ENCODE measurements at regions not wholly inside any gene's neighbourhood (a gene's known extent, or its start where the extent isn't known, plus 50 kb on each side); places are given as distances from the start of the nearest gene placed in this dataset.
"Not testable (repeated sequence)": the region's sequence is repeated elsewhere in the genome, so short reads cannot be mapped to it uniquely, and the experiment has no call there.

DNA sequence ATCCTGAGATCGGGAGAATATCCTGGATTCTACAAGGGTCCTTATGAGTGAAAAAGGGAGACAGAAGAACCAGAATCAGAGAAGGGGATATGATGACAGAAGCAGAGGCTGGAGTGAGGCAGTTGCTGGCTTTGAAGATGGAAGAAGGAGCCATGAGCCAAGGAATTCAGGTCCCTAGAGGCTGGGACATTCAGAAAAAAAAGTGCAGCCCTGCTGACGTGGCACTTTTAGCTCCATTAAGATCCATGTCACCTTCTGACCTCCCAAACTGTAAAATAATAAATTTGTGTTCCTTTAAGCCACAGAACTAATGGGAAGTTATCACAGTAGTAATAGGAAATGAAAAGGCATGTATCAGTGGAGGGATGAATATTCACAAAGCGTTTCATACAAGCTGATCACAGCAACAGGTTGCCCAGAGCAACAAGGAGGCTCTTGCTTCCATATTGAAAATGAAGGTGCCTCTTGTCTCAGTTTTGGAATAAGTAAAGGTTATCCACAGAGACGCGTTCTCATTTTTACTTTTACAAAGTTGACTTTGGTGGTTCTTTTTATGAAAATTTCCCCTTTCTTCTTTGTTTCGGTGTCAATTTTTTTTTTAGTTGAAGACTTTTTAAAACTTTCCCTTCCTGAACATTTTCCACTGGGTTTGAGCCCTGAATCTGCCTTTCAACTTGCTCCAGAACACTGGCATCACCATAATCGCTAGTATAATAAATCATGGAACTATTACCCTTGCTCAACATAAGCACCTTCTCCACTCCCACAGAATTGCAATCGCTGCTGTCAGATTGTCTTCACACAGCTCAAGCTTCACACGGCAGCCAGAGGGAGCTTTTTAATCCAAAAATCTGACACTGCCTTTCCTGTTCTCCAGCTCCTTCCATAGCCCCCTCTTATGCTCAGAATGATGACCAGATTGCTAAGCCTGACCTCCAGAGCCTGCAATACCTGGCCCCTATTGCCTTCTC is 127.6 kb upstream of the RBPJ start:
- intact Hi-C loops (cut with DNase I), result no loop called here
- no peak for ATAC-seq
- Histone ChIP-seq H3K9me3 (no peaks in the 10 kb centered on the region), H3K4me1 (peaks cover 9% of the 10 kb centered on the region), H3K27me3 (ENCODE audit: low read depth) (no peaks in the 10 kb centered on the region), H3K4me3 (no peak overlapping the region), H3K27ac (no peak overlapping the region), H3K36me3 (no peaks in the 10 kb centered on the region)
- DNase-seq, result no peak
- TF ChIP-seq, protein P1, sequence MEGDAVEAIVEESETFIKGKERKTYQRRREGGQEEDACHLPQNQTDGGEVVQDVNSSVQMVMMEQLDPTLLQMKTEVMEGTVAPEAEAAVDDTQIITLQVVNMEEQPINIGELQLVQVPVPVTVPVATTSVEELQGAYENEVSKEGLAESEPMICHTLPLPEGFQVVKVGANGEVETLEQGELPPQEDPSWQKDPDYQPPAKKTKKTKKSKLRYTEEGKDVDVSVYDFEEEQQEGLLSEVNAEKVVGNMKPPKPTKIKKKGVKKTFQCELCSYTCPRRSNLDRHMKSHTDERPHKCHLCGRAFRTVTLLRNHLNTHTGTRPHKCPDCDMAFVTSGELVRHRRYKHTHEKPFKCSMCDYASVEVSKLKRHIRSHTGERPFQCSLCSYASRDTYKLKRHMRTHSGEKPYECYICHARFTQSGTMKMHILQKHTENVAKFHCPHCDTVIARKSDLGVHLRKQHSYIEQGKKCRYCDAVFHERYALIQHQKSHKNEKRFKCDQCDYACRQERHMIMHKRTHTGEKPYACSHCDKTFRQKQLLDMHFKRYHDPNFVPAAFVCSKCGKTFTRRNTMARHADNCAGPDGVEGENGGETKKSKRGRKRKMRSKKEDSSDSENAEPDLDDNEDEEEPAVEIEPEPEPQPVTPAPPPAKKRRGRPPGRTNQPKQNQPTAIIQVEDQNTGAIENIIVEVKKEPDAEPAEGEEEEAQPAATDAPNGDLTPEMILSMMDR (IDR thresholded peaks at IDR 0.05), result no peak

DNA sequence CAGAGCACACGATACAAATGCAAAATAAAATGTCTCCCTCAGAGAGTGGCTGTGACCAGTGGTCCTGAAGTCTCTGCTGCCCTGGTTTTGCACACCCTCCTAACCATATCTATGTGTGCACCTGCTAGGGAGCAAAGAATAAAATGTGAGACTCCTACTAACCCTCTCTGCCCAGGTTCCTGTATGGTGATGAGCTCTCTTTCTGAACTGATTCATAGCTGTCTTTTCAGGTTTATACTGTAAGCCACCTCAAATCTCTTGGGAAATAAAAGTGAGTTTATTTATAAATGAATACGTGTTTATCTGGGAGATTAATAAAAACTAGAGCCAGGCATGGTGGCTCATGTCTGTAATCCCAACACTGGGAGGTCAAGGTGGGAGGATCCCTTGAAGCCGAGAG is 126.0 kb upstream of the RBPJ start:
- TF ChIP-seq, protein P1 (IDR thresholded peaks at IDR 0.05), result no peak
- Histone ChIP-seq H3K4me1 (peaks cover 9% of the 10 kb centered on the region), H3K27ac (no peak overlapping the region), H3K27me3 (ENCODE audit: low read depth) (no peaks in the 10 kb centered on the region), H3K4me3 (no peak overlapping the region), H3K36me3 (no peaks in the 10 kb centered on the region), H3K9me3 (no peaks in the 10 kb centered on the region)
- ATAC-seq, result no peak
- no peak for DNase-seq
- intact Hi-C loops (cut with DNase I), result no loop called here

DNA sequence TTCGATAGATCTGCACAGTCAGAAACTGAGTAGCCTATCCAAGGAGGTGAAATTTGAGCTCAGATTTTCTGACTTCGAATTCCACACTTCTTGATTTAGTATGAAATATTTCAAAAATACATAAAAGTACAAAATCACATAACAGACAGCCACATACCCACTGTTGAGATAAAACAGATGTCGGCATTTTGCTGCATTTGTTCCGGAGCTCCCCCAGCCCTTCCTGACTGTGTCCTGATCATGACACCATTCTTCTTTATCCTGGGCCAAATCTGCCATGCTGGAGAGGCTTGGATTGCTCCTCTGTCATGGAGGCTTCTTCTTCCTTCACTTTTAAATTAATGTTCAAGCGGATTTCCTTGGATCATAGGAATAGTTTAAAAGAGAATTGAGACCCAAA is 124.2 kb upstream of the RBPJ start:
- ATAC-seq, result no peak
- H3K9me3 ChIP-seq, result no peaks in the 10 kb centered on the region
- H3K27ac ChIP-seq, result no peak overlapping the region
- intact Hi-C loops (cut with DNase I), result no loop called here
- no peaks in the 10 kb centered on the region for H3K36me3 ChIP-seq
- no peaks in the 10 kb centered on the region for H3K27me3 ChIP-seq (ENCODE audit: low read depth)
- H3K4me1 ChIP-seq, result peaks cover 9% of the 10 kb centered on the region
- H3K4me3 ChIP-seq, result no peak overlapping the region
- TF ChIP-seq, protein P1 (IDR thresholded peaks at IDR 0.05), result no peak
- no peak for DNase-seq

DNA sequence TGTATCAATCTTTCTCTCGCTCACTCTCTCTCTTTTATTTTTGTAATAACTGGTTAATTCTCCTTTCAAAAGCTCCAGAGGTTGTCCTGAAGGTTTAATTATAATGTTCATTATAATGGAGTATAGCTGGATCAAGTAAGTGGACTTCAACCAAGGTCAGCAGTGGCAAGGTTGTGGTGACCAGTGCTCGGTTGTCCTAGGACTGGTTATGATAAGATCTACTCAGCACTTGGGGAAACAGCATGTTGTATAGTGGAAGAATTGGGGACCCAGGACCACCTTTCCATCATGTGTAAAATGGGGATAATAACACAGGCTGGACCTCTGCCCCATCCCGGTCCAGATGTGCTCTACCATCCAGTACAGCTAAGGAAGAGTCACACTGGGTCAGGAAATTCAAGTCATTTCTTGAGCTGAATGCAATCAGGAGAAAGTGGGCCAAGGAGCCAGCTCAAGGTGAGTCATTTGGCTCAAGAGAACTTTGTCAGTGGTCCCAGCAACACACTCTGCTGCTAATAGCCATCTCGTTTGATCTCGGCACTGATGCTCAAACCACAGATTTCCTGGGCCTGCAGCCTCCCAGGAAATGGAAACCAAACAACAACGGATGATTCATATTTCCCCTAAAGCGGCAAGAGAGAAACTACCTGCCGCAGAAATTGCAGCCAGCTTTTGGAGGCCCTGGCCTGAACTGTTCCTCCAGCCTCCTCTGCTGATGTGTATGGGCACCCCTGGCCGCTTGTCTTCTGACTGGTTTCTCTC is 123.6 kb upstream of the RBPJ start:
- TF ChIP-seq, protein P1 (IDR thresholded peaks at IDR 0.05), result no peak
- Histone ChIP-seq H3K27ac (no peak overlapping the region), H3K4me3 (no peak overlapping the region), H3K36me3 (no peaks in the 10 kb centered on the region), H3K27me3 (ENCODE audit: low read depth) (no peaks in the 10 kb centered on the region), H3K4me1 (peaks cover 9% of the 10 kb centered on the region), H3K9me3 (no peaks in the 10 kb centered on the region)
- intact Hi-C loops (cut with DNase I), result no loop called here
- DNase-seq, result no peak
- peak; percentile 26 to 41 for ATAC-seq

DNA sequence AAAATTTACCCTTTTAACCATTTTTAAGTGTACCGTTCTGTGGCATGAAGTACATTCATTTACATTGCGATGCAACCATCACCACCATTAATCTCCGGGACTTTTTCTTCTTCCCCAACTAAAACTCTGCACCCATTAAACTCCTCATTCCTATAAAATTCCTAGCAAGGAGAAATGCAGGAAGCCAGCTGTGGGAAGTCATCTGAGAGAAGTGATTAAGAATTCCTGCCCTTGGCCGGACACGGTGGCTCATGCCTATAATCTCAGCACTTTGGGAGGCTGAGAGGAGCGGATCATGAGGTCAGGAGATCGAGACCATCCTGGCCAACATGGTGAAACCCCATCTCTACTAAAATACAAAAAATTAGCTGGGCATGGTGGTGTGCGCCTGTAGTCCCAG is 121.9 kb upstream of the RBPJ start:
- DNase-seq; intact Hi-C loops (cut with DNase I); H3K27me3 ChIP-seq (ENCODE audit: low read depth); H3K4me1 ChIP-seq; H3K4me3 ChIP-seq; ATAC-seq; H3K9me3 ChIP-seq; H3K27ac ChIP-seq; H3K36me3 ChIP-seq: not testable (repeated sequence)

DNA sequence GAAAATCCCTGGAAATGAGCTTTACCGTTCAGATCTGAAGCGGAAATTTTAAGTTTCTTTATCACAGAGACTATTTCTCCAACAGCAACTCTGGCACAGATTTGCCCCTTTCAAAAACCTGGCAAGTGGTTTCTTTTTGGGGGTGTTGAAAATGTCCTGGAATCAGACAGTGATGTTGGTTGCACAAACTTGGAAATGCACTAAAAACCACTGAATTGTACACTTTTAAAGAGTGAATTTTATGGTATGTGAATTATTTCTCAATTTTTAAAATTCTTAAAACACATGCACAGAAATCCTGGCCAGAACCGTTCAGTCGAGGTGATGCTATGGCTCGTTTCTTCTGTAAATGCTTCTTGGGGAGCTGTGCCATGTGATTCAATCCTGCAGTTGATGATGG is 121.2 kb upstream of the RBPJ start:
- H3K36me3 ChIP-seq, result no peaks in the 10 kb centered on the region
- intact Hi-C loops (cut with DNase I), result no loop called here
- DNase-seq (no peak), ATAC-seq (no peak)
- H3K27ac ChIP-seq, result no peak overlapping the region
- no peaks in the 10 kb centered on the region for H3K27me3 ChIP-seq (ENCODE audit: low read depth)
- H3K4me3 ChIP-seq, result no peak overlapping the region
- TF ChIP-seq, protein P1 (IDR thresholded peaks at IDR 0.05), result no peak
- no peaks in the 10 kb centered on the region for H3K9me3 ChIP-seq
- H3K4me1 ChIP-seq, result peaks cover 9% of the 10 kb centered on the region

Measured in lower lobe of right lung (tissue), 2 donors.